Esophagus muscularis mucosa (tissue), 3 donors: ENCODE measurements at regions not wholly inside any gene's neighbourhood (a gene's known extent, or its start where the extent isn't known, plus 50 kb on each side); places are given as distances from the start of the nearest gene placed in this dataset.

Experiments used
- CTCF ChIP-seq, 3 experiments: fragments of 200-600 bp in 2 of 3; fragments of 450-650 bp in 1 of 3; sonication (generic) in 2 of 3; IDR thresholded peaks; one replicate each; pipeline ENCODE4 v1.5.1; 2017 to 2019; ENCODE audit warnings: antibody characterized with exemption in 3 of 3, mild to moderate bottlenecking in 2 of 3, moderate library complexity in 1 of 3
- POLR2A ChIP-seq: fragments of 450-650 bp; IDR thresholded peaks from one replicate; pipeline ENCODE4 v1.6.1; 2017; ENCODE audit warnings: antibody characterized with exemption, moderate library complexity, mild to moderate bottlenecking, low read depth
- POLR2AphosphoS5 ChIP-seq, 2 donors: sonication (generic); formaldehyde crosslinking; IDR thresholded peaks; one replicate each; pipeline ENCODE4 v1.6.1; 2017; ENCODE audit warnings: antibody characterized with exemption in 2 of 2

- no peak for TF ChIP-seq POLR2AphosphoS5 (IDR thresholded peaks at IDR 0.05)
- no peak for TF ChIP-seq CTCF (IDR thresholded peaks at IDR 0.05)
- TF ChIP-seq POLR2A = no peak
Observed at GRCh38 chr3:176172492-176172891, 1024.8 kb downstream of the TBL1XR1 start.
